ENCODE measurements at regions not wholly inside any gene's neighbourhood (a gene's known extent, or its start where the extent isn't known, plus 50 kb on each side); places are given as distances from the start of the nearest gene placed in this dataset.

GRCh38 chr2:16851126-16851525 is 185.5 kb upstream of the CYRIA start:
- no peak overlapping the region for H3K4me3 ChIP-seq
- no peaks in the 10 kb centered on the region for H3K9me3 ChIP-seq
- TF ChIP-seq POLR2AphosphoS5 (IDR thresholded peaks at IDR 0.05) (no peak), POLR2A (IDR thresholded peaks at IDR 0.05) (no peak), CTCF (IDR thresholded peaks at IDR 0.05) (no peak)
- intact Hi-C loops (cut with DNase I), result no loop called here
- H3K4me1 ChIP-seq (replicated peaks), result no peaks in the 10 kb centered on the region
- no peak overlapping the region for H3K27ac ChIP-seq
- H3K36me3 ChIP-seq, result no peaks in the 10 kb centered on the region
- DNase-seq (ENCODE audit: low spot score), result no peak
- H3K27me3 ChIP-seq (replicated peaks; ENCODE audit: insufficient read depth), result no peaks in the 10 kb centered on the region

GRCh38 chr2:16840496-16841172 is 175.0 kb upstream of the CYRIA start:
- Histone ChIP-seq H3K27ac (no peak overlapping the region), H3K36me3 (no peaks in the 10 kb centered on the region), H3K27me3 (replicated peaks; ENCODE audit: insufficient read depth) (no peaks in the 10 kb centered on the region), H3K4me3 (no peak overlapping the region), H3K4me1 (replicated peaks) (no peaks in the 10 kb centered on the region), H3K9me3 (no peaks in the 10 kb centered on the region)
- WGBS, result 75% methylated on average over 9 of the region's 9 CpGs
- TF ChIP-seq POLR2AphosphoS5 (IDR thresholded peaks at IDR 0.05), result no peak
- TF ChIP-seq POLR2A (IDR thresholded peaks at IDR 0.05), result no peak
- no peak for TF ChIP-seq CTCF (IDR thresholded peaks at IDR 0.05)
- intact Hi-C loops (cut with DNase I), result no loop called here
- DNase-seq (ENCODE audit: low spot score), result no peak

- no peaks in the 10 kb centered on the region for H3K36me3 ChIP-seq
- H3K4me1 ChIP-seq (replicated peaks), result no peaks in the 10 kb centered on the region
- H3K27me3 ChIP-seq (replicated peaks; ENCODE audit: insufficient read depth), result no peaks in the 10 kb centered on the region
- intact Hi-C loops (cut with DNase I), result no loop called here
- no peak for TF ChIP-seq POLR2AphosphoS5 (IDR thresholded peaks at IDR 0.05)
- no peak for TF ChIP-seq CTCF (IDR thresholded peaks at IDR 0.05)
- no peak for TF ChIP-seq POLR2A (IDR thresholded peaks at IDR 0.05)
- DNase-seq (ENCODE audit: low spot score), result no peak
- no peaks in the 10 kb centered on the region for H3K9me3 ChIP-seq
- H3K4me3 ChIP-seq, result no peak overlapping the region
- H3K27ac ChIP-seq, result no peak overlapping the region
Observed at GRCh38 chr2:16832910-16833309, 167.3 kb upstream of the CYRIA start.

- 16% methylated on average over 3 of the region's 3 CpGs for WGBS
Observed at GRCh38 chr2:16828828-16829160, 163.2 kb upstream of the CYRIA start.

More at GRCh38 chr2:16828828-16829160, 163.2 kb upstream of the CYRIA start:
- Histone ChIP-seq H3K4me1 (replicated peaks) (no peaks in the 10 kb centered on the region), H3K4me3 (no peak overlapping the region), H3K9me3 (no peaks in the 10 kb centered on the region), H3K27ac (no peak overlapping the region), H3K27me3 (replicated peaks; ENCODE audit: insufficient read depth) (no peaks in the 10 kb centered on the region), H3K36me3 (no peaks in the 10 kb centered on the region)
- DNase-seq (ENCODE audit: low spot score), result peak; percentile 4
- TF ChIP-seq POLR2A (IDR thresholded peaks at IDR 0.05) (no peak), CTCF (IDR thresholded peaks at IDR 0.05) (no peak), POLR2AphosphoS5 (IDR thresholded peaks at IDR 0.05) (no peak)
- intact Hi-C loops (cut with DNase I), result no loop called here

Measured in prostate gland (tissue), 2 donors.